NB4 (cell line): ENCODE measurements at regions not wholly inside any gene's neighbourhood (a gene's known extent, or its start where the extent isn't known, plus 50 kb on each side); places are given as distances from the start of the nearest gene placed in this dataset.

Experiments
- DNase-seq: peaks from one replicate; pipeline ENCODE4 v3.0.0; 2010; ENCODE audit warnings: low read depth
- H3K4me3 ChIP-seq: one replicate; pipeline ENCODE4 v1.5.1; 2011; ENCODE audit warnings: mild to moderate bottlenecking, low read depth, low read length, moderate library complexity
- CTCF ChIP-seq: IDR thresholded peaks from one replicate; pipeline ENCODE4 v1.5.1; 2012; ENCODE audit warnings: low read depth, low read length
- MYC ChIP-seq: IDR thresholded peaks from 2 replicates; pipeline ENCODE4 v1.6.1; 2011; ENCODE audit warnings: low read depth, low read length
- POLR2A ChIP-seq: IDR thresholded peaks from 2 replicates; pipeline ENCODE4 v1.6.1; 2011; ENCODE audit warnings: mild to moderate bottlenecking; ENCODE audit not compliant: insufficient read length; ENCODE audit errors: extremely low read depth
- TF ChIP-seq, protein P1 (sequence below): IDR thresholded peaks from 2 replicates; pipeline ENCODE4 v1.6.1; 2011; ENCODE audit warnings: low read depth, low read length

- no peak overlapping the region for H3K4me3 ChIP-seq
- TF ChIP-seq MYC (no peak), POLR2A (no peak), CTCF (no peak)
- TF ChIP-seq, protein P1, sequence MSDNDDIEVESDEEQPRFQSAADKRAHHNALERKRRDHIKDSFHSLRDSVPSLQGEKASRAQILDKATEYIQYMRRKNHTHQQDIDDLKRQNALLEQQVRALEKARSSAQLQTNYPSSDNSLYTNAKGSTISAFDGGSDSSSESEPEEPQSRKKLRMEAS: no peak
- DNase-seq: no peak
Observed at GRCh38 chr5:143496943-143497342, 93.5 kb upstream of the NR3C1 start.

DNA sequence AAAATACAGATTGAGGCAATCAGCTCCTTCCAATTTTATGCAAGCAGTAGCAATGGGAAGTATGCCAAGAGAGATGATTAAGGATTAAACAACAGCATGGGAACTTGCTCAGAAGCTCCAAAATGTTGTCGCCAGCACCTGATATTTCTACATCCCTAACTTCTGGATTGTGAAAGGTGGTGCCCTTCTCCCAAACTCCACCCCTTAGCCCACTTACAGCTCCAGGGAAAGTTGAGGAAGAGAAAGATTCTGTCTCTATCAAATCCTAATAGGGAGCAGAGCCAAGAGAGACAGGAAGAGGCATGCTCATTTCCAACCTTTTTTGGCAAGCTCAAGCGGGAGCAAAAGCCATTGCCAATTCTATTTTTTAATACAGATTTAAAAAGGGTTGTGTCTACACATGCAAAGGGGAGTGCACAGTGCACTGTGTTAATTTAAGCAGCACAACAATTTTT is 92.4 kb upstream of the NR3C1 start:
- DNase-seq: no peak
- no peak for TF ChIP-seq MYC
- TF ChIP-seq, protein P1: no peak
- no peak for TF ChIP-seq CTCF
- TF ChIP-seq POLR2A: no peak
- no peak overlapping the region for H3K4me3 ChIP-seq

DNA sequence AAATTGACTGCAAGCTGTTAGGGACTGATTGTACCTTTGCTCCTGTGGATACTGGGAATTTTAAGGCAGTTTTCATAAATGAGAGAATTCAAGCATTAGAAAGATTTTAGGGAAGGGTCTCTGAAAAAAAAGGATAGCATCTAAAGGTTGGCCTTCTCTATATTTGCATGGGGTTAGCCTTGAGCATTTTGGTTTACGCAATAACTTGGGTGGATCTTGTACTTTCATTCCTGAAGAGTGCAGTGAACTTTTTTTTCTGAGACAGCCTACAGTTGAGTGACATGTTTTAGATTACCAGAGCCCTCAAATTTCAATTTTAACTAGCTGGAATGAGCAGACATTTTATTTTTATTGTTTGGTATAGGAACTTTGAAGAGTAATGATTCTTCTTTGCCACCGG is 91.6 kb upstream of the NR3C1 start:
- TF ChIP-seq, protein P1: no peak
- TF ChIP-seq CTCF (no peak), MYC (no peak), POLR2A (no peak)
- DNase-seq: peak; percentile 34
- H3K4me3 ChIP-seq: no peak overlapping the region

GRCh38 chr5:143494595-143494994 is 91.1 kb upstream of the NR3C1 start:
- no peak for DNase-seq
- TF ChIP-seq MYC: no peak
- no peak for TF ChIP-seq CTCF
- TF ChIP-seq, protein P1: no peak
- TF ChIP-seq POLR2A: no peak
- H3K4me3 ChIP-seq: no peak overlapping the region

DNA sequence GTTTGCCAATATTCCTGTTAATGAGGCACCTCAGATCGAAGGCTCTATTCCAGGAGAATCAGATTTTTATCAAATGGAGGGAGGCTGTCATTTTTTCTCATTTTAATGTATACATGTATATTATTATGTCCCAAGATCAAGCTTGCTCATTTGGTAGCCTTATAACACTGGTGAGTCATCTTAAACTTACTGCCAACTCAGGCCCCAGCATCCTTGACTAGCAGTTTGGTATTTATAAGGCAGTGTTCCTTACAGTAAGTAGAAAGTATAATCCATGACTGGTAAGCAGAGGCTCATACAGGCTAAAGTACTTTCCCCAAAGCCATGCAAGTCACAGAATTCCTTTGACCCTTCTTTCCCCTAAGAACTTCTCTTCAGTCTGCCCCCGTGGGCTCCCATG is 90.7 kb upstream of the NR3C1 start:
- TF ChIP-seq POLR2A (no peak), CTCF (no peak), MYC (no peak)
- TF ChIP-seq, protein P1: no peak
- no peak overlapping the region for H3K4me3 ChIP-seq
- DNase-seq: no peak

DNA sequence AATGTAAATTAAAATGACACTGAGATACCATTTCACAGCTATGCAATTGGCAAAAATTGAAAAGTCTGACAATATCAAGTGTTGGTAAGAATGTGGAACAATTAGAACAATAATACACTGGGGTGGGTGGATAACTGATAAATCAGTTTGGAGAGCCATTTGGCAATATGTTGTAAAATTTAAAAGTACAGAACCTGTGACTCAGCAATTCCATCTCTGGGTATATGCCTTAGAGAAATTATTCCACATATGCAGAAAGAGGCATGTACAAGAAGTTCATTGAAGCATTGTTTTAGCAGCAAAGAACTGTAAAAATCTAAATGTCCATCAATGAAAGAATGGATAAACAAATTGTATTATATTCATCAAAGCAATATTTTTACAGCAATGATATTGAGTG is 89.3 kb upstream of the NR3C1 start:
- DNase-seq: no peak
- TF ChIP-seq CTCF (no peak), MYC (no peak), POLR2A (no peak)
- TF ChIP-seq, protein P1: no peak
- no peak overlapping the region for H3K4me3 ChIP-seq
